Left renal cortex interstitium (tissue), 4 donors: ENCODE measurements at regions not wholly inside any gene's neighbourhood (a gene's known extent, or its start where the extent isn't known, plus 50 kb on each side); places are given as distances from the start of the nearest gene placed in this dataset.

ENCODE experiments used
- DNase-seq, 4 donors: peaks; one replicate each; pipeline ENCODE4 v3.0.0-alpha.2; 2013; ENCODE audit warnings: low read depth in 4 of 4, low spot score in 2 of 4, missing footprints in 1 of 4

DNA sequence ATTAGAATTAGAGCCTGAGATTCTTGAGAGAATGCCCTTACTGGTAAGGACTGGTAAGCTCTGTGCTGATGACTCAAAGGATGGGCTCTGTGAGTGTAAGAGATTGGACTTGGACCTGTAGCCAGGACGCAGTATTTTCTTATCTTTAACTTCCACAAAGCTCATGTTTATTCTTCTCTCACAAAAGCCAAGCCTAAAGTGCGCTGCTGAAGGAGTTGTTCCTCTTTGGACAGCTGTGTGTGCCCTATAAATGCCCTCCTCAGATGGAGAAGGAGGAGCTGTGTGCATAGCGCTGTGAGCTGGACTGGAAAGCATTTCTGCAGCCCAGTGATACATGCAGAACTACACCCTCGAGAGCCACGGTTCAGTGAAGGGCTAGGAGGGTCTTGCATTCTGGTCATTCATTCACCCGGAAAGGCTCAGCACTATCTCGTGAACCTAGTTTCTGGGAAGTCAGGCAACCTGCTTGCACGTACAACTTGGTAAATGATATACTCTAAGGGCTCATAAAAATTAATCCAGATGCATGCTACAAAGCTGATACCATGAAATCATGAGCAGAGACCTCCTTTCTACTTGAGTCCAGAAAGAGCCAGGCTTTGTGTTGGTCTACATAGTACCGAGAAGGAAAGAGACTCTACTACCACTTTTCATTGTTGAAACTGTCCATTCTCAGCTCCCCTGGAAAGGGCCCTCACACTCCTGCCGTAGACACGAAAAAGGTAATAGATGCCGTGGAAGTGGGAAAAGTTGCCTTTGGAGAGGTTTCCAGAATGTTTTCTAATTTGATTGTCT is 103.0 kb upstream of the TBL1XR1 start:
- DNase-seq: peak; percentile 59 to 89 (median 70)

DNA sequence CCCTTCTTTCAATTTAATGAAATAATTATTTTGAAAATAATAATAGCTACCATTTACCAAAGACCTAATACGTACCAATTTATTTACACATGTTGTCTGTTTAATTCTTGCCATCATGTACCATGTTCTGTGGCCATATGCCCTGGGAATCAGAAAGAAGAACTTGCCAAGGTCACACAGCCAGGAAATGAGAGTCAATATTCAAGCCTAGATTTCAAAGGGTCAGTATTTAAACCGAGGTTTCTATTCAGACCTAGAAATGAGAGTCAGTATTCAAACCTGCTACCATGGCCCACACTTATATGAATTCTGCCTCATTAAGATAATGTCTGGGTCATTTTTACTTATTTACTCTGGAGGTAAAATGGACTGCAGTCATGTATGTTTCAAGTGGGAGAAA is 103.6 kb upstream of the TBL1XR1 start:
- no peak for DNase-seq

DNA sequence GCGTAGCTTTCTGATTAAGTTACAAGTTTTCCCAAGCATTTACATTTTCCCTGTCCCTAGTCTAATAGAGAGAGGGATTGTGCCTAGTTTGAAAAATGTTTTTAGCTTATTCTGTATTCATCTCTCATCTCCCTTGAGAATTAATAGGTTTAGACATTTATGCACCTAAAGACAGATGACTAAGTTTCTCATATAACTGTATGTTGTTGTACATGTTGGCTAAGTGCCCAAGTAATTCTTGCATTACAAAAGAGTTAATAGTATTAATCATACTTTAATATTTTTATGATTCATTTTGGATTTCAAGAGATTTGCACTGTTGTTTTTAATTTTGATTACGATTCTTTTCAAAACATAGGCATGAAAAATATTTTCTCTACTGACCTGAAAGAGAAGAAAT is 109.0 kb upstream of the TBL1XR1 start:
- no peak for DNase-seq

DNA sequence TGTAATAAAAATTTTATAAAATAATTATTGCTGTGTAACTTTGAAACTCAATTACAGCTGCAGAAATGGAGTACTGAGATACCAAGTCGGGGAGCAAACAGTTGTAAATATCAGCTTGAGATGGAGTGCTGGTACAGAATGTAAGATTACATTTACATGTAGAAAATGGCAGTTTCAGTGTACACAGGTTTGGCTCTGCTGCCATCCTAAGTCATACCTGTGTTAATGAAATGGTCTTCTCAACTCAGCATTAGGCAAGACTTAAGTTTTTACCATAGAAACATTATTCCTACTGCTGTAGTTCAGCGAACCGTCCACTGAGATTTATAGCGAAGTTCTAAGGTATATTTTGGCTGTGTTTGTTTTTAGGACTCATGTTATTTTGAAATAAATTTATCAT is 110.1 kb upstream of the TBL1XR1 start:
- DNase-seq: no peak

DNA sequence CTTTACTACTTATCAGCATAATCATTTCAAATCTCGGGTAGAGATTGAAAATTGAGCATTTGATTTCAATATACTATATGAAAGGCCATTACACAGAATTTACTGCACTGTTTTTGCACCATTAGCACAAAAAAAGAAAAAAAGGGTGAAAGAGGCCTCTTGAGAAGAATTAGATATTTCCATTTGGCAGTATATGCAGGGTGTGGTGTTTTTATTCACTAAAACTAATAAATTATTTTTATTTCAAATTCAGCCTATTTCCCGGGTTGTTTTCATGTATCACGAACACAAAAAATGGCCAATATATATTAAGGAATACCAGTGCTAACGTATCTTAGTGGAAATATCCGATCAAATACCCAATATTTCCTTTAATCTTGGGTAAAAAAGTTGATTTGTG is 110.5 kb upstream of the TBL1XR1 start:
- no peak for DNase-seq

DNA sequence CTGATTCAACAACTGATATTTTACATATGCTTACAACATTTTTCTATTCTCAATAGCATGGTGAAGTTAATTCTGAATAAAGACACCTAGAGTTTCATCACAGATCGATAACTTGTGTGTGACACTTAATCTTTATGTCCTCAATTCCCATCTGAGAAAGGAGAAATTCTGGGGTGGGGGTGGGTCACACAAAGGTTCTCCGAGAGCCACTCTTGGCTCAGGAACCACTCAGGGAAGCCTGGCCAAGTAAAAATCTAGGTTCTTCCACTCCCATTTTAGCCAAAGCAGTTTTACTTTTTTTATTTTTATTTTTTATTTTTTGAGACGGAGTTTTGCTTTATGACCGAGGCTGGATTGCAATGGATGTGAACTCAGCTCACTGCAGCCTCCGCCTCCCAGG is 111.0 kb upstream of the TBL1XR1 start:
- no peak for DNase-seq

DNA sequence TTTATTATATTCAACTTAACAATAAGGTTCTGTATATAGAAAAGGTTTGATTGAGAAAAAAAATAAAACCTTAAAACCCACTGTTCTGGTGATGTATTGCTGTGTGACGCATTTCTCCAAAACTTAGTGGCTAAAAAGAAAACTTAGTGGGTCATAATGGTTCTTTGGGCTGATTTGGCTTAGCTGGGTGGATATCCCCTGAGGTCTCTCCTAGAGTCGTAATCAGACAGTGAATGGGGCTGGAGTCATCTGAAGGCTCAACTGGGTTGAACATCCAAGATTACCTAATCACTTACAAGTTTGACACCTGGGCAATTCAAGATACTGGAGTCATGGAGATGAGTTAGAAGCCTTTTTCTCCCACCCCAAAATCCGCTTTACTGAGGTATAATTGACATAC is 111.6 kb upstream of the TBL1XR1 start:
- no peak for DNase-seq

DNA sequence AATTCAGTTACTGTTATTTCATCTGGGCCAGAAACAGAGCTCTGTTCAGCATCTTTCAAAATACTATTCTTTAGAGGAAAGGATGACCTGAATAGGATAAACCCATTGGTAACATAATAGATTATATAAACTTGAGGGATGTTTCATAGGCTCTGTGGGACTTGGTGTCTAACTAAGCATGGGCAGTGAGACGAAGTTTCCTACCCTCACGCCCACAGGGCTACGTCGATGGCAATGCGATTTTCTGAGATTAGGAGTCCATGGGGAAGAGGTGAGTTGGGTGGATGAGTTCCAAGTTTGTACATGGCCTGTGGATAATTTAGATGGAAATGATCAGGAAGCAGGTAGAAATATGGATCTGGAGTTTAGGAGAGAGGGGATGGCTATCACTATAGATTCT is 115.2 kb upstream of the TBL1XR1 start:
- DNase-seq: no peak

DNA sequence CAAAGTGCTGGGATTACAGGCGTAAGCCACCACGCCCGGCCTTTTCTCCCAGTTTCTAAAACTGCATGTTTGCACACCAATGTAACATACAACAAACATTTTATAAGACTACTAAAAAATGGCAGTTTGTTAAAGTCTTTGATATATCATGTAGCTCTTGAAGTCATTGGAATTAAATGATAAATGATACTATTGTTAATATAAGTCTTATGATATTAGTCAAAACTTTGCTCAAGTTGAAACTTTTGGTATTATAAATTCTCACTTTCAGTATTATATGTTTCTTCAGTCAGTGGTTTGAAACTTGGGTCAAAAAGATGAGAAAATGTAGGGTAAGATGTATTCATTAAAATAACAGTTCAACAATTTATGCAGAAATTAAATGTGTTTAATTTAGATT is 117.6 kb upstream of the TBL1XR1 start:
- DNase-seq: no peak

DNA sequence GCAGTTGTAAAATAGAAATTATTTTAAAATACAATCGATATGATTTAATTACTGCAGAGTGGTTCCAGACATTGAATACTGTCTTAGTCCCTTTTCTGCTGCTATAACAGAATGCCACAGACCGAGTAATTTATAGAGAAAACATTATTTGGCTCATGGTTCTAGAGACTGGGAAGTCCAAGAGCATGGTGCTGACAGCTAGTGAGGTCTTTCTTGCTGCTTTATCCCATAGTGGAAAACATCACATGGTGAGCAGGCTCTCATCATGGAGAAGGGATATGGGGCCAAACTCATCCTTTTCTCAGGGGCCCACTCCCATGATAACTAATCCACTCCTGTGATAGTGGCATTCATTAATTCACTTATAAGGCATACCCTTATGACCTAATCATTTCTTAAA is 120.0 kb upstream of the TBL1XR1 start:
- DNase-seq: no peak

DNA sequence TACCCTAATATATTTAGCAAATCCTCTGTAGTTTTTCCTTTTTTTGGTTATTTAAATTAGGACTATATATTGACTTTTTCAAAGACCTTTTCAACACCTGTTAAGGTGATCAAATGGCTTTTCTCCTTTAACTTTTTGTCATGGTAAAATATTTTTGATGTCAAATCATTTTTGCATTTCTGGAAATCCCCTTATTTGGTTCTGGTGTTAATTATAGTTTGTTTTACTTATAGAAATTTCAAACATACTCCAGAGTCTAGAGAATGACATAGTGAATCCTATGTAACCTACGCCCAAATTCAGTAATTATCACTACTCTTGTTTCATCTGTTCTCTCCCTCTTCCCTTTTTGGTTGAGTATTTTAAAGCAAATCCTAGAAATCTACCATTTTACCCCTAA is 121.3 kb upstream of the TBL1XR1 start:
- no peak for DNase-seq

DNA sequence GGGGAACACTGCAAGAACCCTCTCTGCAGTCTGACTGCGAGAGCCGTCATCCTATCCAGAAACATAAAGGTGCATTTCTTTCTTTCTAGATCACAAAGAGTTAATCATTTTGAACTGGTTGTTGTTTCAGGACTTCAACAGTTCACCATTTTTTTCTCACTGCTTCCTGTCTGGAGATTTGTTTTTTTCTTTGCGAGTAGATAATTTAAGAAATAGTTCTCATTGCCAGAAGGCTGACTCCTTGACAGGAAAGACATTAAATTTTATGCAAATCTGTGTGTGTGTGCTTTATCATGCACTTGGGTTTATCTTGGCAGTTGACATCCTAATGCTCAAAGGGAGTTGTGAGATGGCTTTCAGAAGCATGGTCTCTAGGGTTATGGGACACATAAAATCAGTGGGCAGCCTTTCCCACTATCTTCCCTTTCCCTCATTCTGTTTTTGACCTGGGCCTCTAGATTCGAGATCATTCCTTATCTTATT is 123.5 kb upstream of the TBL1XR1 start:
- peak in 1 of 4 donors; percentile 48 for DNase-seq

DNA sequence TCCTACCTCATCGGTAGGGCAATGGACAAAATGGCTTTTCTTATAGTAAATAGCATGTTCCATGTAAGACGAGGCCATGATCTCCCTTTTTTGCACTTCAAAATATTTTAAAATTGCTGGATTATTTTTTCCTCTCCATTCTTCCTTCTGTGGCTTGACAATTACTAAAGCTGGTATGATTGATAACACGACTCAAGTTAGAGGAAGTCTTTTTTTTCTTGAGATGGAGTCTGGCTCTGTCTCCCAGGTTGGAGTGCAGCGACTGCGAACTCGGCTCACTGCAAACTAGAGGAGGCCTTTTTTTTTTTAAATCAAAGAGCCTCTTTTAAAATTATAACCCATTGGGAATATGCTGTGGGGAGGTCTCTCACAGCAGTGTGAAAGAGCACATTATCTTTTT is 124.5 kb upstream of the TBL1XR1 start:
- no peak for DNase-seq

DNA sequence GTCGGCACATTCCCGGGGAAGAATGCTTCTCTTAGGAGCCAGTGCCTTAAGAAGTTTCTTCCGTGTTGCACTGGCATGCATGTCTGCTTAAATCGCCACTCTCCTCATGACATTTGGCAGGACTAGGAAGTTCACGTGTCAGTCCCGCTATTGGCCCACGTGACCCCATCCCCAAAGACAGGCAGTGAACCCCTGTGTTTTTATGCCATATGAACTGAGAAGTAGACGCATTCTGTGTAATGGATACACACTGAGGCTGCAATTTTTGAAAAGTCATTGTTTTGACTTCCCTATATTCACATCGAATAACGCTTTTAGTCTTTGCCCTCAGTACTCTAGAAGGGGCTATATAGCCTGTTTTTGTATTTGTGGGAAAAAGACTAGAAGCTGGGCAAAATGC is 125.6 kb upstream of the TBL1XR1 start:
- DNase-seq: no peak

DNA sequence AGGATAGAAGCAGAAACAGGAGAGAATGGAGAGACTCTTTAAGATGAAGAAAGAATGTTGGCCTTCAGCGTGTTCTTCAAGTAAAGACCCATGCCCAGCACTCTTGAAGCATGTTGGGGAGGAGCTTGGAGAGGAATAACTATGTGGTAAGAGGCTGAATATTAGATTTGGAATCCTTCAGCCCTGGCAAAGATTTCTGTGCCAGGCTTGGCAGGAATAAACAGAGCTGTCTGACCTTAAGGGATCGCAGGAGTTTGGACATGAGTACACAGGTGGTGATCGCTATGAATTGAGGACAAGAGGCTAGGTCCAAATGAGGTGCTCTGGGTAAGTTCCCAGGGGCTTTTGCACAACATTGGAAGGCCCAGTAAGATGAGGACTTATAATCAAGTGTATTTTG is 132.6 kb upstream of the TBL1XR1 start:
- no peak for DNase-seq

DNA sequence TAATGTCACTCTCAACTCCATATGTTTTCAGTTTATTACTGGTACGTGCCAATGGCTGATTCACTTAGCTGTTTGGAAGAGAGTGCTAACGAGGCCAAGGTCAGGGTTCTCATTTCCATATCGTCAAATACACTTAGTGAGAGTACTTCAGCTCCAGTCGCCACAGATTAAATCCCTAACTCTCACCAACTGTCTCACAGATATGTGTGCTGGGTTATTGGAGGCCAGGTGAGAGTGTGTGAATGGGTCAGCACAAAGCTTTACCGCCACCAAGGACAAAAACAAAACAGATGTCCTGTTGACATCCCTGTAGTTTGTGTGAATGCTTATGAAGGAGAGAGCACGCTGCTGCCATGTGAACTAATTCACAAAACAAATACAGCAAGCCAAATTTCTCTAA is 133.5 kb upstream of the TBL1XR1 start:
- DNase-seq: no peak

DNA sequence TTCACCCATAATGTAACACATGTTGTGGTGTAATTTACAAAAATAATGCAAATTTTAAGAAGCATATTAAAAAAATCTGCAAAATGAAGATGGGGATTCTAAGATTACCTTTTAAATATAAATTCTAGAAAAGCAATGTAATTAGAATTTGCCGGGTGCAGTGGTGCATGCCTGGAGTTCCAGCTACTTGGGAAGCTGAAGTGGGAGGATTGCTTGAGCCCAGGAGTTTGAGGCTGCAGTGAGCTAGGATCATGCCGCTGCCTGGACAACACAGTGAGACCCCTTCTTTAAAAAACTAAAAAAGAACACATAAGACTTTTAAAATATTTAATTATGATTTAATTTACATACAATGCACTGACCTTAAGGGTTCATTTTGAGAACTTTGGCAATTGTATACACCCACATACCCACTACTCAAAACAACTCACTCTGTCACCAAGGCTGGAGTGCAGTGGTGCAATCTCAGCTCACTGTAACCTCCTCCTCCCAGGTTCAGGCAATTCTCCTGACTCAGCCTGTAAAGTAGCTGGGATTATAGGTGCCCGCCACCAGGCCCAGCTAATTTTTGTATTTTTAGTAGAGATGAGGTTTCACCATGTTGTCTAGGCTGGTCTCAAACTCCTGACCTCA is 134.0 kb upstream of the TBL1XR1 start:
- no peak for DNase-seq

DNA sequence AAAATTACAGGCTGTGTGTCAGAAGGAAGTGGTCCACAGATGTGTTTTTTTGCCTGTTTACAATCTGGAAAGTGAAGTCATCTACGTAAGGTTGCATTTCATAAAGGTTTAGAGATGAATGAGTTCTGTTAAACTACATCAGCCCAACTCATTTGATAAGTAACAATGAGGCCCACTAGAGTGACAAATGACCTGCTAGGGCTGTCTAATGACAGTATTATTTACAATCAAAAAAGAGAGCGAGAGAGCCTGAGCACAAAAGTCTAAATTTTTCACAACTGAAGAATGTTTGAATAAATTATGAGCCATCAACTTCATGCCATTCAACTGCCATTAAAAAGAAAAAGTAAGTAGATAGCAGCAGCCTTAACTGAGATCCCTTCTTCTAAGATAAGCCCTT is 135.7 kb upstream of the TBL1XR1 start:
- DNase-seq: no peak

DNA sequence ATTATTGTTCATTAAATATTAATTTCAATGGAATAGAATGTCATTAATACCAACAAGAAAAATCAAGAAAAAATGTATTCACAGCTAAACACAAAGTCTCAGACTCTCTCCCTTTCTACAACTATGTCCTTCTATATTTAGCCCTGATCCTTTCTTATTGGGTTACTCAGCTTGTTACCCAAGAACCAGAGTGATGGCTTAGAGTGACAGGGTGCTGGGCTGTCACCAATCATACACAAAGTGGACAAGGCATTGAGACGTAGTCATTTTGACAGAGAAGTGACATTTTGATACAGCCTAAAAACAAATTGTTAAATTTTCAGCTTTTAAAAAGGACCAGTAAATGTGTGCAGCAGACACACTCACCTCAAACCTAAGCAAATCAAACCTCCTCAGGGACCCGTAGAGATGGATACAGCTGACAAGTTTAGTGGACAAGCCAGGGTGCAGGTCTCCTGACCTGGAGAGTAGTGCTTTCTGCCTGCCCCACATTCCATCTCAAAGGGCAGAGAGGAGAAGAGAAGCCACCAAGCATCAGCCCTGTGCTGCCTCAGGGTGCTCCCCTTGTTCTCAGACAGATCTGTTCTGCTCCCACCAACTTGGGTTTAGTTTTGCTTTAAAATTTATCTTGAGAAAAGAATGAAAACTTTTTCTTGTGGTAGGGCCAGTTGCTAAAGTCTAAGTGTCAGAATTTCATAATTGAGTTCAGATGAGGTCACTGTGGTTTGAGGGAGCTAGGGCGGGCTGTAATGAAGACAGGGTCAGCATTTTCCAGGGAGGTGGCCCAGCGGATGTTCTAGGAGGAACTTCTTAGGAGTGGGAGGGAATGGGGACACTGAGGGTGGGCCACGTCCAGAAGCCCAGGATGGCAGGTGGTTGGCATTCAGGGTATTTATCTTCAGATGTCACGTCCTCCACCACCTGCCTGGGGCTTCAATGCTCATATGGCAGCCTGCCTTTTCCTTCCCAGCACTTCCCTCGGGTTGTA is 136.5 kb upstream of the TBL1XR1 start:
- DNase-seq: no peak

DNA sequence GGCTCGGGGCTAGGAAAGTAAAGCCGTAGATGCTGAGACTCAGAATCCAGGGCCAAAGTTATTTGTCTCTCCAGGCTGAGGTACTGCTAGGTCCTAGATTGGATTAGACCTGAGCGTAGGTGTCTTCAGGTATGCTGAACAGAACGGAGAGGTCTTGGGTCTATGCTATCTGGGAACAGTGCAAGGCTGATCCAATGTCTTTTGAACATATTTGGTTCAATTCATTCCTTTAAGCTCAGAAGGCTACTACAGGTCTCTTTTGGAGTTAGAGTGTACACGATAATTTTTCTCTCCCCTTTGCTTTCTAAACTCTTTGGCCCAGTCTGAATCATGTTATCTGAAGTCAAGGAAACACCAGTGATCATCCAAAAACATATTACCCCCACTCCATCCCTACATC is 137.5 kb upstream of the TBL1XR1 start:
- no peak for DNase-seq

DNA sequence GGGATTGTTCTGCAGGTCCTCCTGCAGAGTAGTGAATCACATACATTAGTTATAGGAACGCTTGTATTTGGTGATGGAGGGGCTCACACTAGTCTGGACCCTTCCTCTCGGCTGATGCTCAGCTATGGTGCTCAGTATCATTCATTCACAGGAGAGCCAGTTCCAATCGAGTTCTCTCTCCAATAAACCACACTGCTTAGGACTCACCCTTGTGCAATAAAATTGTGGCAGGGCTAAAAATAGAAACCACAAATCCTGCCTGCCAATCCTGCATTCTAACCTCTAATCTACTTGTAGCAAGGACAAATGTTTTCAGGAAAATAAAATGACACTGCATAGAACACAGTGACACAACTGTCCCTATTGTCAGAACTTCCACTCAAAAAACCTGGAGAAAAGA is 138.4 kb upstream of the TBL1XR1 start:
- DNase-seq: no peak
